NCI-H2196 treated with DMSO at 0.1 percent for 48 hours (cell line): ENCODE measurements at regions not wholly inside any gene's neighbourhood (a gene's known extent, or its start where the extent isn't known, plus 50 kb on each side); places are given as distances from the start of the nearest gene placed in this dataset.

Source experiments
- DNase-seq: peaks from one replicate; lab custom pipeline; 2025; ENCODE audit not compliant: unreplicated experiment; lab: John Stamatoyannopoulos, UW

GRCh38 chr4:32192363-32192762 lies 1472.2 kb downstream of the PCDH7 start:
- DNase-seq = no peak

DNA sequence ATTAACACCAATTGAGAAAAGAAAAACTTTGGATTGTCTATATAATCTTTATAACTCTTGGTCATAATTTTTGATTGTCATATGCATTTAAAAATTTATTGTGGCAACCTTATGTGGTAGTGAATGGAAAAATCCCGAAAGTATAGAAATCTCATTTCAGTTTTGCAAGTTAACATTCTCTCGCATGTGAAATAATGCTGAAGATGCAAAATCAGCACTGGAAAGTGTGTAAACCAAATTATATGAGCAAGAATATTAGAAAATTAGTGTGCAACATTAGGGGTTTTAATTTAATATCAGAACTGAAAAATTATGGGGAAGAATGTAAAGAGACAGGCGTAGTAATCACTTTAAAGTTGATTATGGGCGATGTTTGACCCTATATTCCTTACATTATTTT lies 1472.8 kb downstream of the PCDH7 start:
- no peak for DNase-seq

DNA sequence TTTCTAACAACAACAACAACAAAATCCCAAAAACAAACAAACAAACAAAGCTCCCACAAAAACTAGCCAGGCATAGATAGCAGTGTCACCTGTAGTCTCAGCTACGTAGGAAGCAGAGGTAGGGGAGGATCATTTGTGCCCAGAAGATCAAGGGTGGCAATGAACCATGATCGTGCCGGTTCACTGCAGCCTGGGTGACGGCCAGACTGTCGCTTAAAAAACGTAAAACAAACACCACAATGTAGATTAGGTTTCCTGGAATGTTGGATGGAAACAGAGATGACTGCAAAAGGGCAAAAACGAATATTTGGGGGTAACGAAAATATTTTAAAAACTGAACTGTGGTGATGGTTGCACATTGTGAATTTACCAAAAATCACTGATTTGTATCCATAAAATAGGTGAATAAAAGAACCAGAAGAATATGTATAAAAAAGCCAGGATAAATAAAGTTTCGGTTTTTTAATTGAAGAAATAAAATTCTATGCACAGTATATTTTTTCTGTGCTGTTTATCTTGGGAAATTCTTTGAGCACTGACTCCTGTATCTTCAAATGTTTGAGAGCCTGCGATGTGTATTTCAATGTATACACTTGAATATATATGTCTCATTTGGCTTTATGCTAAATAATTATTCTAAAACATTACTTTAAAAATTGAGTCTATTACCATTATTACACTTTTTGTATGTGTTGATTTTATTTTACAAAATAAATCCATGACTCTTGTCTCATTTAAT lies 1477.0 kb downstream of the PCDH7 start:
- no peak for DNase-seq

- DNase-seq = no peak
Observed at GRCh38 chr4:32199639-32200038, 1479.5 kb downstream of the PCDH7 start.

DNA sequence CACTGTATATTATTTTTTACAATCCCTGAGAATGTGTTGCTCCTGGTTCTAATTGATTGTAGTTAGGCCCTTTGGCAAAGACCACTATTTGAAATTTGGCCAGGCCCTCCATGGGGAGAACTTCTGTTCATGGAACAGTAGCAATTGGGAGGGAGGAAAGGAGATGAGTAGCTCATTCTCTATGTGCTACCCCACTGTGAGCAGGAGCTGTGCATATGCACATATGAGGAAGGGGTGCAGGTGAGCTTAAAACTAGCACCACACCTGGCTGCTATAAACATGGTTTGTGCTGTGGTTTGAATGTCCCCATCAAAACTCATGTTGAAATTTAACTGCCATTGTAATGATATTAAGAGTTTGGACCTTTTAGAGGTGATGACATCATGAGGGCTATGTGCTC lies 1483.2 kb downstream of the PCDH7 start:
- DNase-seq = no peak

GRCh38 chr4:32206756-32207155 lies 1486.6 kb downstream of the PCDH7 start:
- DNase-seq = no peak

GRCh38 chr4:32207456-32207855 lies 1487.3 kb downstream of the PCDH7 start:
- no peak for DNase-seq

GRCh38 chr4:32215277-32215676 lies 1495.1 kb downstream of the PCDH7 start:
- DNase-seq = no peak

DNA sequence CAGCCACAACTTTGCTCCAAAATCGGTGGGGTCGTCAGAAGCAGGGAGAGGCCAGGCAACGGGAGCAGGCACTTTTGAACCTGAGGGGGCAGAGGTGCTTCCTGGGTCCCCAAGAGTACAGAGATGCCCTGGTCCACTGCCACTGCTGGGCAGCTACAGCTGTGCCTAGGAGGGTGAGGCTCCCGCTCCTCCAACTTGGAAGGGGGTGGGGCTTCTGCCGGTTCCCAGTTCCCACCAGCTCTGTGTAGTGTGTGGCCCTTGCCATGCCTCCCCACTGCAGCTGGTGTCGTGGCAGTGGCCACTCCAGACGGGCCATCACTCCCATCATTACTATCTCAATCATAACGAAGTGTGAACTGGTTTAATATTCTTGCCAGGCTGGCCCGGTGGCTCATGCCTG lies 1496.3 kb downstream of the PCDH7 start:
- no peak for DNase-seq

GRCh38 chr4:32219306-32220075 lies 1499.3 kb downstream of the PCDH7 start:
- no peak for DNase-seq

GRCh38 chr4:32226204-32226603 lies 1506.0 kb downstream of the PCDH7 start:
- no peak for DNase-seq

GRCh38 chr4:32226733-32227132 lies 1506.6 kb downstream of the PCDH7 start:
- DNase-seq = no peak

- no peak for DNase-seq
Observed at GRCh38 chr4:32243926-32244325, 1523.8 kb downstream of the PCDH7 start.

DNA sequence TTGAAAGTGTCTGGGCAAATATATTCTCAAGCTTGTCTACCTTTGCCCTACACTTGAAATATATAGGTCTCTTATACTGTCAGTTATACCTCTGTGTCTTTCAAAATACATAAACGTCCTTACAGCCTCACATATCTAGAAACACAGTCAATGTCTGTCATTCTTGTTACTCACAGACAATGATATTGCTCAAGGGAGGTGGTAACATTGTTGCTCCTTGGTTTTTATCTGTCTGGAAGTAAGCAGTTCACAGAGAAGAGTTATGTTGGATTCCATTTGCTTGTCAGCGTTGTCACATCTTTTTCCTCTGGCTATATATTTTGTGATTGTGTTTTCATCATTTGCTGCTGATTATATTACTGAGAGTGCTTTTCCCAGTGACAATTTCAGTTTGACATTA lies 1528.9 kb downstream of the PCDH7 start:
- DNase-seq = no peak

DNA sequence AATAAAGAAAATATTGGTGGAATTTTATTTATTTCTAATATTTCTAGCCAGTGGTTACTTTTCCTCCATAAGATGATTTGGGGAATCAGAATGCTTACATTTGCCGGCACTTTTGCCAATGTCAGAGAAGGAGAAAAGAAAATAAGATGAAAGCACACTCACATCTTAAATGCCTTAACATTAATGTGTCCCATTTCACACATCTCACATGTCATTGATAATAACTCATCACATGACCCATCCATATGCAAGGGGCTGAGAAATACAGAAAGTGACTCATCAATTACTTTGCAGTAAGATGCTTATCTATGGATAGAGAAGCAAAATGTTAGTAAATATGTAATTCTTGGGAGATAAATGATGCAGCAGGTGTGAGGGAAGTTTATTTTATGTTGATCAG lies 1531.0 kb downstream of the PCDH7 start:
- DNase-seq = no peak

- no peak for DNase-seq
Observed at GRCh38 chr4:32251926-32252325, 1531.8 kb downstream of the PCDH7 start.

- no peak for DNase-seq
Observed at GRCh38 chr4:32254216-32254615, 1534.0 kb downstream of the PCDH7 start.

DNA sequence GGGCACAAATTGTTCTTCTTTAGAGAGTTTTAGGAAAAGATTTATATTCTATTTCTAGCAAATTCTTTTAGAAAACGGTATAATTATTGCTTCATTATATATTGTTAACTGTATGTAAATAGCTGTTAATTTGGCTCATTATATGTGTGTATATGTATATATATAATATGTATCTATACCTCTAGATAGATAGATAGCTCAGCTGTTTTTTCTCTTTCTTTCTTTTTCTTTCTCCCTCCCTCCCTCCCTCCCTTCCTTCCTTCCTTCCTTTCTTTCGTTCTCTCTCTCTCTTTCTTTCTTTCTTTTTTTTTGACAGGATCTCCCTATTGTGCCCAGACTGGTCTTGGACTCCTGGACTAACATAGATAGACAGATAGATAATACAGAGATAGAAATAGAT lies 1538.8 kb downstream of the PCDH7 start:
- DNase-seq = no peak

DNA sequence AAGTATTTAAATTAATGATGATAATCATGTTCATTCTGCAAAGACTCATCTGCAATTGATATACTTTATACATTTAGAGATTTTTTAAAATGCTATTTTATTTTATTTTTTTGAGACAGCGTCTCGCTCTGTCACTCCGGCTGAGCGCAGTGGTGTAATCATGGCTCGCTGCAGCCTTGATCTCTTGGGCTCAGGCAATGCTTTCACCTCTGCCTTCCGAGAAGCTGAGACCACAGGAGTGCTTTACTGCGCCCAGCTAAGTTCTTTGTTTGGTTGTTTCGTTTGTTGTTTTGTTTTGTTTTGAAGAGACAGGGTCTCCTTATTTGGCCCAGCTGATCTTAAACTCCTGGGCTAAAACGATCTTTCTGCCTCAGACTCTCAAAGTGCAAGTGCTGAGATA lies 1541.0 kb downstream of the PCDH7 start:
- no peak for DNase-seq

GRCh38 chr4:32268863-32269262 lies 1548.7 kb downstream of the PCDH7 start:
- DNase-seq = no peak

DNA sequence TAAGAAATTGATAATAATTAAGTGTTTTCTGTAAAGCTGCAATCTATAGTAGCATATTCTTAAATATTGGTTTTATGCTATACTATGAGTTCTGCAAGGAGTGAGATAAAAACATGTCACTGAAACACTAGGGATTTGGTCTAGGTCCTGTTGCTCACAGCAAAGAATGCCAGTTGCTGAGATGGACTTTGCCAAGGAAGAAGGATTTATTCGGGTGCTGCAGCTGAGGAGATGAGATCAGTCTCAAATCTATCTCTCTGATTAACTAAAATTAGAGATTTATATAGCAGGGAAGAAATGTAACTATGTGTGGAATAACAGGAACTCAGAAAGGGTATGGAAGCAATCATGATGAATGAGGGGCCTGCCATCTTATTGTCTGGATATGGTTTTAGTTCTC lies 1569.9 kb downstream of the PCDH7 start:
- DNase-seq = no peak

GRCh38 chr4:32318926-32319325 lies 1598.8 kb downstream of the PCDH7 start:
- DNase-seq = no peak

- DNase-seq = no peak
Observed at GRCh38 chr4:32321421-32321820, 1601.3 kb downstream of the PCDH7 start.
